Body of pancreas (tissue), 4 donors: ENCODE measurements at regions not wholly inside any gene's neighbourhood (a gene's known extent, or its start where the extent isn't known, plus 50 kb on each side); places are given as distances from the start of the nearest gene placed in this dataset.

Experiments
- POLR2A ChIP-seq, 3 donors: fragments of 450-650 bp; IDR thresholded peaks; one replicate each; pipeline ENCODE4 v1.6.1; 2016; ENCODE audit warnings: antibody characterized with exemption in 3 of 3, mild to moderate bottlenecking in 2 of 3
- TF ChIP-seq, protein P1 (sequence below), 7 experiments: fragments of 450-650 bp in 4 of 7; fragments of 200-600 bp in 3 of 7; sonication (generic) in 3 of 7; IDR thresholded peaks; one replicate each; pipeline ENCODE4 v1.5.1; 2016 to 2019; ENCODE audit warnings: antibody characterized with exemption in 7 of 7

- no peak for TF ChIP-seq POLR2A (IDR thresholded peaks at IDR 0.05)
- TF ChIP-seq, protein P1, sequence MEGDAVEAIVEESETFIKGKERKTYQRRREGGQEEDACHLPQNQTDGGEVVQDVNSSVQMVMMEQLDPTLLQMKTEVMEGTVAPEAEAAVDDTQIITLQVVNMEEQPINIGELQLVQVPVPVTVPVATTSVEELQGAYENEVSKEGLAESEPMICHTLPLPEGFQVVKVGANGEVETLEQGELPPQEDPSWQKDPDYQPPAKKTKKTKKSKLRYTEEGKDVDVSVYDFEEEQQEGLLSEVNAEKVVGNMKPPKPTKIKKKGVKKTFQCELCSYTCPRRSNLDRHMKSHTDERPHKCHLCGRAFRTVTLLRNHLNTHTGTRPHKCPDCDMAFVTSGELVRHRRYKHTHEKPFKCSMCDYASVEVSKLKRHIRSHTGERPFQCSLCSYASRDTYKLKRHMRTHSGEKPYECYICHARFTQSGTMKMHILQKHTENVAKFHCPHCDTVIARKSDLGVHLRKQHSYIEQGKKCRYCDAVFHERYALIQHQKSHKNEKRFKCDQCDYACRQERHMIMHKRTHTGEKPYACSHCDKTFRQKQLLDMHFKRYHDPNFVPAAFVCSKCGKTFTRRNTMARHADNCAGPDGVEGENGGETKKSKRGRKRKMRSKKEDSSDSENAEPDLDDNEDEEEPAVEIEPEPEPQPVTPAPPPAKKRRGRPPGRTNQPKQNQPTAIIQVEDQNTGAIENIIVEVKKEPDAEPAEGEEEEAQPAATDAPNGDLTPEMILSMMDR (IDR thresholded peaks at IDR 0.05), result no peak
Measured at GRCh38 chr4:32261196-32261595, 1541.0 kb downstream of the PCDH7 start.
